Stomach (tissue), 4 donors: ENCODE measurements at regions not wholly inside any gene's neighbourhood (a gene's known extent, or its start where the extent isn't known, plus 50 kb on each side); places are given as distances from the start of the nearest gene placed in this dataset.

Experiments used
- CTCF ChIP-seq, 7 experiments: fragments of 450-650 bp in 4 of 7; fragments of 200-600 bp in 3 of 7; sonication (generic) in 3 of 7; IDR thresholded peaks; one replicate each; pipeline ENCODE4 v1.5.1; 2016 to 2019; ENCODE audit warnings: antibody characterized with exemption in 7 of 7, control low read depth in 2 of 7, mild to moderate bottlenecking in 1 of 7
- EP300 ChIP-seq: sonication (generic); formaldehyde crosslinking; IDR thresholded peaks from one replicate; pipeline ENCODE4 v1.6.1; 2017; ENCODE audit warnings: antibody characterized with exemption

GRCh38 chr1:221416723-221417122, 325.2 kb downstream of the DUSP10 start:
- TF ChIP-seq CTCF (IDR thresholded peaks at IDR 0.05), result no peak
- no peak for TF ChIP-seq EP300
